Left renal cortex interstitium (tissue), 4 donors: ENCODE measurements at regions not wholly inside any gene's neighbourhood (a gene's known extent, or its start where the extent isn't known, plus 50 kb on each side); places are given as distances from the start of the nearest gene placed in this dataset.

ENCODE experiments used
- DNase-seq, 4 donors: peaks; one replicate each; pipeline ENCODE4 v3.0.0-alpha.2; 2013; ENCODE audit warnings: low read depth in 4 of 4, low spot score in 2 of 4, missing footprints in 1 of 4

- DNase-seq, result no peak
Measured at GRCh38 chrY:15594179-15594578, 1069.8 kb downstream of the NLGN4Y start.

GRCh38 chrY:15600565-15600964 is 1076.2 kb downstream of the NLGN4Y start:
- DNase-seq, result no peak

- DNase-seq, result no peak
Measured at GRCh38 chrY:15624370-15624769, 1100.0 kb downstream of the NLGN4Y start.

GRCh38 chrY:15624928-15625327 is 1100.6 kb downstream of the NLGN4Y start:
- no peak for DNase-seq

GRCh38 chrY:15648198-15648597 is 1123.9 kb downstream of the NLGN4Y start:
- no peak for DNase-seq

- DNase-seq, result no peak
Measured at GRCh38 chrY:15650056-15650455, 1125.7 kb downstream of the NLGN4Y start.

- DNase-seq, result no peak
Measured at GRCh38 chrY:15688531-15688930, 1164.2 kb downstream of the NLGN4Y start.

GRCh38 chrY:15689994-15690393 is 1165.7 kb downstream of the NLGN4Y start:
- no peak for DNase-seq

GRCh38 chrY:15702131-15702530 is 1177.8 kb downstream of the NLGN4Y start:
- no peak for DNase-seq

- DNase-seq, result no peak
Measured at GRCh38 chrY:15704906-15705305, 1180.6 kb downstream of the NLGN4Y start.

- DNase-seq, result no peak
Measured at GRCh38 chrY:15749533-15750433, 1225.5 kb downstream of the NLGN4Y start.

GRCh38 chrY:15751001-15751400 is 1226.7 kb downstream of the NLGN4Y start:
- DNase-seq, result no peak

GRCh38 chrY:15756266-15756665 is 1231.9 kb downstream of the NLGN4Y start:
- DNase-seq, result no peak

GRCh38 chrY:15773579-15773978 is 1249.2 kb downstream of the NLGN4Y start:
- no peak for DNase-seq

- DNase-seq, result no peak
Measured at GRCh38 chrY:15775880-15776279, 1251.6 kb downstream of the NLGN4Y start.

GRCh38 chrY:15779891-15780290 is 1255.6 kb downstream of the NLGN4Y start:
- no peak for DNase-seq

- DNase-seq, result no peak
Measured at GRCh38 chrY:15800021-15800420, 1275.7 kb downstream of the NLGN4Y start.

- no peak for DNase-seq
Measured at GRCh38 chrY:15805985-15806384, 1281.7 kb downstream of the NLGN4Y start.

- no peak for DNase-seq
Measured at GRCh38 chrY:15814241-15814640, 1289.9 kb downstream of the NLGN4Y start.
